WTC11 (cell line): ENCODE measurements at regions not wholly inside any gene's neighbourhood (a gene's known extent, or its start where the extent isn't known, plus 50 kb on each side); places are given as distances from the start of the nearest gene placed in this dataset.

ENCODE experiments used
- ATAC-seq: fragments of 200-7000 bp; cut with Tn5 transposase; 2 replicates; pipeline ENCODE4 v1.10.0; 2021; ENCODE audit warnings: mild to moderate bottlenecking, moderate library complexity
- CTCF ChIA-PET: fragments of 300-600 bp; sonication (Branson Sonifier 250); formaldehyde crosslinking; loops from one replicate; lab custom pipeline; 2021; ENCODE audit warnings: antibody characterized with exemption; lab: Charles Lee
- POLR2A ChIA-PET: fragments of 350-600 bp; sonication (Branson Sonifier 250); formaldehyde crosslinking; loops from one replicate; lab custom pipeline; 2021; ENCODE audit warnings: antibody characterized with exemption; lab: Charles Lee
- DNase-seq: peaks from one replicate; pipeline ENCODE4 v3.0.0; 2021; ENCODE audit warnings: low spot score
- H3K27ac Mint-ChIP-seq: 2 replicates; pipeline ENCODE4 v1.8.0; 2021; ENCODE audit warnings: mixed read lengths
- H3K27me3 Mint-ChIP-seq: 2 replicates; pipeline ENCODE4 v1.8.0; 2021; ENCODE audit warnings: low read depth, mild to moderate bottlenecking, moderate library complexity, mixed read lengths
- H3K36me3 Mint-ChIP-seq: 2 replicates; pipeline ENCODE4 v1.8.0; 2021; ENCODE audit warnings: mixed read lengths
- H3K4me1 Mint-ChIP-seq: 2 replicates; pipeline ENCODE4 v1.8.0; 2022; ENCODE audit warnings: mixed read lengths
- H3K4me3 Mint-ChIP-seq: 2 replicates; pipeline ENCODE4 v1.8.0; 2021; ENCODE audit warnings: mild to moderate bottlenecking, moderate library complexity, mixed read lengths
- H3K9me3 Mint-ChIP-seq: 2 replicates; pipeline ENCODE4 v1.8.0; 2021; ENCODE audit warnings: mixed read lengths
- CREM ChIP-seq: sonication (generic); formaldehyde crosslinking; IDR thresholded peaks from 2 replicates; pipeline ENCODE4 v1.8.1; 2022; ENCODE audit warnings: mild to moderate bottlenecking, missing genetic modification reagents, moderate library complexity
- ESRRA ChIP-seq: sonication (generic); formaldehyde crosslinking; IDR thresholded peaks from 2 replicates; pipeline ENCODE4 v1.8.1; 2022; ENCODE audit warnings: mild to moderate bottlenecking, missing genetic modification reagents, borderline replicate concordance
- FOXJ3 ChIP-seq: sonication (generic); formaldehyde crosslinking; IDR thresholded peaks from 2 replicates; pipeline ENCODE4 v1.9.0; 2021; ENCODE audit warnings: missing genetic modification reagents, mild to moderate bottlenecking, borderline replicate concordance
- FOXP4 ChIP-seq: sonication (generic); formaldehyde crosslinking; IDR thresholded peaks from 2 replicates; pipeline ENCODE4 v1.8.0; 2022; ENCODE audit warnings: mild to moderate bottlenecking, missing genetic modification reagents
- GRHL2 ChIP-seq: fragments of 250-450 bp; sonication (Bioruptor Pico); IDR thresholded peaks from 2 replicates; pipeline ENCODE4 v1.8.0; 2022; ENCODE audit warnings: mild to moderate bottlenecking, moderate library complexity; ENCODE audit not compliant: insufficient replicate concordance, severe bottlenecking
- IRF2 ChIP-seq: sonication (generic); formaldehyde crosslinking; IDR thresholded peaks from 2 replicates; pipeline ENCODE4 v1.8.0; 2022; ENCODE audit warnings: low read depth, missing genetic modification reagents, borderline replicate concordance
- JAZF1 ChIP-seq: fragments of 250-450 bp; sonication (Bioruptor Pico); IDR thresholded peaks from 2 replicates; pipeline ENCODE4 v1.9.0; 2021; ENCODE audit warnings: moderate library complexity, mild to moderate bottlenecking, inconsistent platforms
- MXD4 ChIP-seq: fragments of 250-450 bp; sonication (Bioruptor Pico); IDR thresholded peaks from 2 replicates; pipeline ENCODE4 v1.8.0; 2021; ENCODE audit warnings: mild to moderate bottlenecking, moderate library complexity, borderline replicate concordance
- MYBL2 ChIP-seq: sonication (generic); formaldehyde crosslinking; IDR thresholded peaks from 2 replicates; pipeline ENCODE4 v1.8.1; 2023; ENCODE audit warnings: mild to moderate bottlenecking, moderate library complexity, missing genetic modification reagents
- NR1H2 ChIP-seq: sonication (generic); formaldehyde crosslinking; IDR thresholded peaks from 2 replicates; pipeline ENCODE4 v1.9.0; 2021; ENCODE audit warnings: mild to moderate bottlenecking, moderate library complexity, missing genetic modification reagents
- NR3C1 ChIP-seq: sonication (generic); formaldehyde crosslinking; conservative IDR thresholded peaks from 2 replicates; pipeline ENCODE4 v1.8.1; 2023; ENCODE audit warnings: low read depth, mild to moderate bottlenecking, missing genetic modification reagents
- PRDM15 ChIP-seq: sonication (generic); formaldehyde crosslinking; IDR thresholded peaks from 2 replicates; pipeline ENCODE4 v1.8.0; 2022; ENCODE audit warnings: missing genetic modification reagents
- RELA ChIP-seq: sonication (generic); formaldehyde crosslinking; IDR thresholded peaks from 2 replicates; pipeline ENCODE4 v1.8.1; 2022; ENCODE audit warnings: missing genetic modification reagents, mild to moderate bottlenecking, borderline replicate concordance
- SOX15 ChIP-seq: fragments of 250-450 bp; sonication (Bioruptor Pico); IDR thresholded peaks from 2 replicates; pipeline ENCODE4 v1.9.0; 2021; ENCODE audit warnings: mild to moderate bottlenecking
- SP1 ChIP-seq: sonication (generic); formaldehyde crosslinking; conservative IDR thresholded peaks from 2 replicates; pipeline ENCODE4 v1.8.1; 2022; ENCODE audit warnings: missing genetic modification reagents
- TCF7 ChIP-seq: sonication (generic); formaldehyde crosslinking; IDR thresholded peaks from 2 replicates; pipeline ENCODE4 v1.8.0; 2022; ENCODE audit warnings: mild to moderate bottlenecking, low read depth, missing genetic modification reagents, moderate library complexity
- TEAD4 ChIP-seq: sonication (generic); formaldehyde crosslinking; IDR thresholded peaks from 2 replicates; pipeline ENCODE4 v1.8.0; 2022; ENCODE audit warnings: mild to moderate bottlenecking, missing genetic modification reagents
- USF2 ChIP-seq: sonication (generic); formaldehyde crosslinking; IDR thresholded peaks from 2 replicates; pipeline ENCODE4 v1.8.1; 2023; ENCODE audit warnings: mild to moderate bottlenecking, missing genetic modification reagents, moderate library complexity
- ZNF219 ChIP-seq: sonication (generic); formaldehyde crosslinking; IDR thresholded peaks from 2 replicates; pipeline ENCODE4 v1.8.0; 2023; ENCODE audit warnings: missing genetic modification reagents, mild to moderate bottlenecking, borderline replicate concordance
- ZNF512 ChIP-seq: sonication (generic); formaldehyde crosslinking; IDR thresholded peaks from 2 replicates; pipeline ENCODE4 v1.8.1; 2022; ENCODE audit warnings: missing genetic modification reagents, borderline replicate concordance
- ZNF671 ChIP-seq: fragments of 250-450 bp; sonication (Bioruptor Pico); IDR thresholded peaks from 2 replicates; pipeline ENCODE4 v1.8.0; 2021; ENCODE audit warnings: mild to moderate bottlenecking
- ZSCAN18 ChIP-seq: fragments of 250-450 bp; sonication (Bioruptor Pico); IDR thresholded peaks from 2 replicates; pipeline ENCODE4 v2.1.2; 2022; ENCODE audit warnings: mild to moderate bottlenecking, moderate library complexity

GRCh38 chr11:88431675-88432341 is 94.3 kb upstream of the CTSC start:
- ATAC-seq (no peak), DNase-seq (no peak)
- peaks cover 15% of the 10 kb centered on the region for H3K9me3 Mint-ChIP-seq
- ChIA-PET POLR2A (interaction anchor here (0.7 kb wide), 1 partner anchor 53 kb away, joined by 6 read pairs; no protein-coding TSS in a partner anchor), CTCF (interaction anchor here (1.0 to 1.3 kb wide), 3 partner anchors 90 to 416 kb away, joined by 3 to 4 read pairs (median 3); no protein-coding TSS in a partner anchor)
- no peak overlapping the region for H3K4me3 Mint-ChIP-seq
- H3K36me3 Mint-ChIP-seq = peaks cover 6% of the 10 kb centered on the region; the same call in 1 of the 2 replicates
- no peaks in the 10 kb centered on the region for H3K27me3 Mint-ChIP-seq
- TF ChIP-seq FOXP4 (CRISPR knock-in tag) = no peak
- no peak for TF ChIP-seq ZNF219
- no peak for TF ChIP-seq MYBL2 (CRISPR knock-in tag)
- TF ChIP-seq USF2 = no peak
- no peak for TF ChIP-seq ZNF671 (CRISPR knock-in tag)
- TF ChIP-seq RELA (CRISPR knock-in tag) = no peak
- no peak for TF ChIP-seq IRF2 (CRISPR knock-in tag)
- TF ChIP-seq FOXJ3 = no peak
- no peak for TF ChIP-seq GRHL2 (CRISPR knock-in tag)
- no peak for TF ChIP-seq NR3C1 (CRISPR knock-in tag)
- no peak for TF ChIP-seq ZSCAN18 (CRISPR knock-in tag)
- TF ChIP-seq NR1H2 (CRISPR knock-in tag) = no peak
- TF ChIP-seq TCF7 = no peak
- no peak for TF ChIP-seq SP1 (CRISPR knock-in tag)
- TF ChIP-seq, all 79 proteins: peak for 0
- Mint-ChIP-seq H3K27ac (no peak overlapping the region), H3K4me1 (peaks cover 31% of the 10 kb centered on the region)

GRCh38 chr11:88428959-88429358 is 91.4 kb upstream of the CTSC start:
- DNase-seq (no peak), ATAC-seq (peak; percentile 60)
- Mint-ChIP-seq H3K36me3 (no peaks in the 10 kb centered on the region), H3K27ac (no peak overlapping the region), H3K9me3 (no peaks in the 10 kb centered on the region; the same call in 1 of the 2 replicates), H3K4me3 (no peak overlapping the region), H3K27me3 (no peaks in the 10 kb centered on the region), H3K4me1 (peaks cover 38% of the 10 kb centered on the region)
- ChIA-PET CTCF (interaction anchor here (0.9 to 1.3 kb wide), 3 partner anchors 56 to 123 kb away, joined by 3 to 6 read pairs (median 3); no protein-coding TSS in a partner anchor), POLR2A (interaction anchor here (0.6 kb wide), 1 partner anchor 237 kb away, joined by 3 read pairs; no protein-coding TSS in a partner anchor)
- TF ChIP-seq USF2 (peak; percentile 60), JAZF1 (CRISPR knock-in tag) (no peak)

GRCh38 chr11:88427719-88428118 is 90.2 kb upstream of the CTSC start:
- ATAC-seq = no peak
- TF ChIP-seq TEAD4 (no peak), ZNF512 (no peak), ESRRA (no peak), ZNF671 (CRISPR knock-in tag) (no peak), PRDM15 (no peak), MXD4 (no peak), CREM (CRISPR knock-in tag) (no peak), SOX15 (no peak)

More at GRCh38 chr11:88427719-88428118, 90.2 kb upstream of the CTSC start:
- no peaks in the 10 kb centered on the region for H3K36me3 Mint-ChIP-seq
- H3K4me3 Mint-ChIP-seq = no peak overlapping the region
- ChIA-PET POLR2A (no interaction called here), CTCF (no interaction called here)
- DNase-seq = no peak
- H3K27ac Mint-ChIP-seq = no peak overlapping the region
- 0 out of 2 replicates have a peak, but pooled peaks cover 3% of the 10 kb centered on the region for H3K9me3 Mint-ChIP-seq
- peaks cover 38% of the 10 kb centered on the region for H3K4me1 Mint-ChIP-seq
- H3K27me3 Mint-ChIP-seq = no peaks in the 10 kb centered on the region
